ENCODE measurements at regions not wholly inside any gene's neighbourhood (a gene's known extent, or its start where the extent isn't known, plus 50 kb on each side); places are given as distances from the start of the nearest gene placed in this dataset.

GRCh38 chr4:12123707-12124106 is 695.0 kb upstream of the HS3ST1 start:
- ChIA-PET CTCF (no interaction called here), POLR2A (ENCODE audit: unreplicated experiment) (no interaction called here)
- H4K91ac ChIP-seq (ENCODE audit: insufficient read depth, low read depth, low read length), result no peak overlapping the region
- no peak overlapping the region for H2AK5ac ChIP-seq (ENCODE audit: low read depth, low read length)
- dilution Hi-C loops (cut with HindIII; ENCODE audit: low sequenced_read_pairs, unreplicated experiment), result no loop called here
- H3K36me3 ChIP-seq (ENCODE audit: control insufficient read depth, insufficient read depth, low read length), result no peaks in the 10 kb centered on the region
- H4K5ac ChIP-seq (ENCODE audit: low read depth, low read length), result no peak overlapping the region
- no peak overlapping the region for H3K4me3 ChIP-seq (ENCODE audit: insufficient read depth, low read depth, low read length)
- H3K27ac ChIP-seq (ENCODE audit: insufficient read depth, low read length), result no peak overlapping the region
- H3K9me3 ChIP-seq (ENCODE audit: control insufficient read depth, insufficient read depth, low read length), result peaks cover 5% of the 10 kb centered on the region; the same call in 1 of the 2 replicates
- intact Hi-C loops (cut with micrococcal nuclease), result no loop called here
- in situ Hi-C loops (cut with MboI; ENCODE audit: low sequenced_read_pairs), result no loop called here
- H3K4me1 ChIP-seq (ENCODE audit: control insufficient read depth, insufficient read depth, low read length), result no peaks in the 10 kb centered on the region
- no peak overlapping the region for H2BK120ac ChIP-seq (ENCODE audit: low read depth, low read length)
- ATAC-seq (ENCODE audit: low read depth) (no peak), DNase-seq (no peak)
- H2BK20ac ChIP-seq (ENCODE audit: low read depth, low read length), result no peak overlapping the region
- H3K23ac ChIP-seq (ENCODE audit: low read depth, low read length), result no peak overlapping the region
- H2AK9ac ChIP-seq (replicated peaks; ENCODE audit: low read depth, low read length, poor library complexity), result no peak overlapping the region
- no peak overlapping the region for H3K18ac ChIP-seq (ENCODE audit: low read depth, low read length)
- no peak for TF ChIP-seq MAFK (IDR thresholded peaks at IDR 0.05; ENCODE audit: low read depth, low read length)
- no peak for TF ChIP-seq SMC3 (IDR thresholded peaks at IDR 0.05; ENCODE audit: low read depth, low read length)
- TF ChIP-seq, protein P1, sequence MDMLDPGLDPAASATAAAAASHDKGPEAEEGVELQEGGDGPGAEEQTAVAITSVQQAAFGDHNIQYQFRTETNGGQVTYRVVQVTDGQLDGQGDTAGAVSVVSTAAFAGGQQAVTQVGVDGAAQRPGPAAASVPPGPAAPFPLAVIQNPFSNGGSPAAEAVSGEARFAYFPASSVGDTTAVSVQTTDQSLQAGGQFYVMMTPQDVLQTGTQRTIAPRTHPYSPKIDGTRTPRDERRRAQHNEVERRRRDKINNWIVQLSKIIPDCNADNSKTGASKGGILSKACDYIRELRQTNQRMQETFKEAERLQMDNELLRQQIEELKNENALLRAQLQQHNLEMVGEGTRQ (IDR thresholded peaks at IDR 0.05; ENCODE audit: low read depth, low read length), result no peak
- TF ChIP-seq POLR2A (IDR thresholded peaks at IDR 0.05; ENCODE audit: low read depth, low read length), result no peak
- TF ChIP-seq RAD21 (IDR thresholded peaks at IDR 0.05; ENCODE audit: low read length), result no peak
- no peak for TF ChIP-seq FOS (IDR thresholded peaks at IDR 0.05; ENCODE audit: low read depth, low read length)
- TF ChIP-seq MXI1 (IDR thresholded peaks at IDR 0.05; ENCODE audit: borderline replicate concordance, low read depth, low read length), result no peak
- no peak for TF ChIP-seq CEBPB (IDR thresholded peaks at IDR 0.05; ENCODE audit: low read depth, low read length)
- no peak for TF ChIP-seq MAZ (IDR thresholded peaks at IDR 0.05; ENCODE audit: borderline replicate concordance, low read depth, low read length)
- H4K20me1 ChIP-seq (ENCODE audit: insufficient read depth, low read length), result no peaks in the 10 kb centered on the region
- no peak overlapping the region for H3K9ac ChIP-seq (ENCODE audit: low read depth, low read length)
- no peak overlapping the region for H2BK15ac ChIP-seq (ENCODE audit: low read depth, low read length)
- no peak overlapping the region for H2AFZ ChIP-seq (replicated peaks; ENCODE audit: low read length, poor library complexity)
- H3K14ac ChIP-seq (replicated peaks; ENCODE audit: low read depth, low read length), result no peak overlapping the region
- H3K27me3 ChIP-seq (ENCODE audit: control insufficient read depth, insufficient read depth, low read length), result no peaks in the 10 kb centered on the region
- H4K8ac ChIP-seq (ENCODE audit: low read depth in 2 of 2, low read length in 2 of 2), result no peak overlapping the region
- no TSS peak for BruUV-seq (replicated peaks)
- no peak overlapping the region for H2BK5ac ChIP-seq (ENCODE audit: low read depth, low read length, poor library complexity, severe bottlenecking)
- no peak overlapping the region for H3K4ac ChIP-seq (ENCODE audit: low read depth, low read length)
- no peaks in the 10 kb centered on the region for H3K79me1 ChIP-seq (ENCODE audit: low read depth in 1 of 2, low read length in 2 of 2)
- no peak overlapping the region for H3K4me2 ChIP-seq (ENCODE audit: low read depth, low read length)
- no peaks in the 10 kb centered on the region for H3K9me1 ChIP-seq (ENCODE audit: insufficient read depth, low read length)
- no peak overlapping the region for H3K56ac ChIP-seq (ENCODE audit: extremely low read depth, insufficient read depth, low read length)
